Embryonic facial prominence (tissue), 1 donor: ENCODE measurements at regions not wholly inside any gene's neighbourhood (a gene's known extent, or its start where the extent isn't known, plus 50 kb on each side); places are given as distances from the start of the nearest gene placed in this dataset.

Experiments
- DNase-seq: peaks from one replicate; pipeline ENCODE4 v3.0.0-alpha.2; 2016; ENCODE audit errors: extremely low spot score

DNA sequence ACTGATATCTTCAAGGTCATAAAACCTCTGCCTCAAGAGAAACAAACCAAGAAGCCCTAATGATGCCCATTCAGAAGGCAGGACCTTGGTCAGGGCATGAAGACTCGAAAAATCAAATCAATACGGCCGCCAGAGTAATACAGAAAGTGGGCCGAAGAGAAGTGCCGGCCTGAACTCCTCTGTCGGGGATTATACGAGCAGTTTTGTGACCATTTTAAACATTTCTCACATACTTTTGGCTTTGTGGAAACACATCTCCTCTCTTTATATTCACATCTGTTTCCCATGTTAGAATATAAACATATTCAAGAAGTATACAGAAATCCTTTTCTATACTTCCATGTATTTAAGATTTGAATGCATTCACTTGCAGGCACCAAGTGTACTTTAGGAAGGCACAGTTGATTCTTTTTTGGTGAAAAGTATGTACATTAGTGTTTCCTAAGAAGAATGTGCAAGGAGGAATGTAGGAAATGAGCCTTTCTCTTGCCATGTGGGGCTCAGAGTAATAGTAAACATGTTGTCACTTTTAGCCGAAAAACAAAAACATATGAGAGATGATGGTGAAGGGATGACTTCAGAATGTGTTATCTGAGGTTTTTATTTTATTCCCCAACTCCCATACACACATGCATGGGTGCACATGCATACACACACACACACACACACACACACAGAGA lies 707.9 kb upstream of the ID2 start:
- DNase-seq, result peak; percentile 13

DNA sequence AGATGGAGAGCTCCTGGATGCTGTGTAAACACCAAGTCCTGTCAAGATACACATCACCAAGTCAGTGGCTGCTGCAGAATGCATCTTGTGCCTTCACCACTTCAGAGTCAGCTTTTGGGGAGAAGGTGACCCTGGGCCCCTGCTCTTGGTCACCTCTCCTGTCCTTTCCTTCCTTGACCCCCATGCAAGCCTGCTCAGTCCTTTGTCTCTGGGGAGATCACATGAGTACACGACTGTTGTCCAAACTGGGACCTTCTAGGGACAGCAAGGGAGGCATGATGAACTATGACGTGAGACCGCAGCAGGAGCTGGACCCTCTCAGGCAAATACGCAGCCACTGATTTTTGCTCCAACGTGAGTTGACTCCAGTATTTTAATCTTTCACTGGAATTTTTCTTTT lies 706.9 kb upstream of the ID2 start:
- DNase-seq, result no peak

DNA sequence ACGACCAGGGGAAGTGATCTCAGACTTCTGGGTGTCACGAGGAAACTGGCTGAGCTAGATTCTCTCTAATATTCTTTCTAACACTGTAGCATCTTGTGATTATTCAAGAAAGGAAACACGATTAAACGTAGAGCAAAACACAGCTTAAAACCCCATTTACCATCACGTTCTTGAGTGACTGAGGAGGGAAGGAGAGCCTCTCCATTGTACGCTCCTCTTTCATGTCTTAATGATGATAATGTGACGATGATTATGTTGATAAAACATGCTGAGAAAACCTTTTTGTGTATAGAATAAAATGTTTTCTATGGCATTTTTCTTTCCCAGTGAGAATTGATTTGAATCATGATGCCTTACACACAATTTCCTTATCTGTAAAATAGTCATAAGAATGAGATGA lies 705.6 kb upstream of the ID2 start:
- no peak for DNase-seq

DNA sequence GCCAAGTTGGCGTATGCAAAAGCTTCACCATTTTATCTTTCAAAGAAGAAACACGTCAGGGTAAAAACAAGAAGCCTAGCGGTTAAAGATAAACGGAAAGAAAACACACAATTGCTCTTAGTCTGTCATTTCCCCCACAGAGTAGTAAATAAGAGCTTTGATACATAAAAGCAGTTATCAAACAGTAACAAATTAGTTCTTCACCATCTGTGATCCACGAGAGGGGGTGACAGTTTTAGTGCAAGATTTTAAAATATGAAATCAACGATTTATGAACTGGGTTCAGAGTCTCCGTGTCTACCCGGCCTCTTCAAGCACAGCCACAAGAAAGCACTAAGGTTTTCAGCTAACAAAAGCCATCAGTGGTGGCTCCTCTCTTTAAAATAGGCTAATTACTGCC lies 703.9 kb upstream of the ID2 start:
- DNase-seq, result no peak

DNA sequence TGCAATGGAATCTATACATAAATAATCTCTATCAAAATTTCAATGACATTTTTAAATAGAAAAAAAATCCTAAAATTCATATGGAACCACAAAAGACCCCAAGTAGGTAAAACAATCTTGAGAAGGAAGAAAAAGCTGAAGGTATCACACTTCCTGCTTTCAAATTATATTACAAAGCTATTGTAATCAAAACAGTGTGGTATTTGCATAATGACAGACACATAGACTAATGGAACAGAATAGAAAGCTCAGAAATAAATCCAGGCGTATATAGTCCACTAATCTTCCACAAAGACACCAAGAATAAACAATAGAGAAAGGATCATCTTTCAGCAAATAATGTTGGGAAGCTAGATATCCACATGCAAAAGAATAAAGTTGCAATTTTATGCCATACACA lies 699.8 kb upstream of the ID2 start:
- DNase-seq, result no peak

DNA sequence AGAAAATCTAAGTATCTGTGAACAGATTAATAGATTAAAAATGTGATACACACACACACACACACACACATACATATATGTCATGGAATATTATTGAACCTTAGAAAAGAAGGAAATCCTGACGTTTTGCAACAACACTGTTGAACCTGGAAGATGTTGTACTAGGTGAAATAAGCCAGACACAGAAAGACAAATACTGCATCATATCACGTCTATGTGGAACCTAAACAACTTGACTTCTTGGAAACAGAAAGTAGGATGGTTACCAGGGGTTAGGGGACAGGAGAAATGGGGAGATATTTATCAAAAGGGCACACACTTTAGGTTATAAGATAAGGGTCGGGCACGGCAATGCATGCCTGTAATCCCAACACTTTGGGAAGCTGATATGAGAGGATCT lies 698.4 kb upstream of the ID2 start:
- no peak for DNase-seq

DNA sequence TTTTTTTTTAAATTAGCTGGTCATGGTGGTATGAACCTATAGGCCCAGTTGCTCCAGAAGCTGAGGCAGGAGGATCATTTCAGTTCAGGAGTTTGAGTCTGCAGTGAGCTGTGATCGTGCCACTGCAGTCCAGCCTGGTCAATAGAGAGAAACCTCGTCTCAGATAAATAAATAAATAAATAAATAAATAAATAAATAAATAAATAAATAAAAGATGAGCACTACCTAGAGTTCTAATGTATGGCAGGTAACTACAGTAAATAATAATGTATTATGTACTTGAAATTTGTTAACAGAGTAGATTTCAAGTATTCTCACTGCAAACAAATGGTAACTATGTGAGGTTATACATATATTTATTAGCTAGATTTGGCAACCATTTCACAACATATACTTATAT lies 697.9 kb upstream of the ID2 start:
- no peak for DNase-seq

DNA sequence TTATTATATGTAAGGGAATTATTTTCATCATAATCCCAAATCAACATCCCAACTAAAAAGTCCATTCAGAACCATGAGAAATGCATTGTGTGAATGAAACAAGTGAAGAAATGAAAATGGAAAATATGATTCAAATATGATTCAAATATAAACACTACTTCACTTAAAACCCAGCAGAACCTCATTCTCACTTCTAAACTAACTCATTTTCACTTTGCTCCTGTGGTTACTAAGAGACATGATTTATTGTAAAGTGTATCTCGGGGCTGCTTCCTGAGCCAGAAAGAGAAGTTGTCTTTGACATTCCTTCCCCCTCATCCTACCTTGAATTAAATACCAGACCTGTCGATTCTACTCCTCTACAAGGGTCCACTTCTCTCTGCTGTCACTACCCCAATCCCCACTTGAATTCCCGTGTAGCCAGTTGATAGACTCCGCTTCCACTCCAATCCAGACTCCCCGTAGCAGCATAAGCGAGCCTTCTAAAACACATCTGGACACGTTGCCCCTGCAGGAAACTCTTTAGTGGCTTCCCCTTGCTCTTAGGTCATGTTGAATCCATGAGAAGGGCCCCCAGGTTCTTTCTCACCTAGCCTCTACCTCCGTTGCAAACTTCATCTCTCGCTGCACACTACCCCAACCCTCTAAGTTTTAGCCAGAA lies 697.0 kb upstream of the ID2 start:
- no peak for DNase-seq

DNA sequence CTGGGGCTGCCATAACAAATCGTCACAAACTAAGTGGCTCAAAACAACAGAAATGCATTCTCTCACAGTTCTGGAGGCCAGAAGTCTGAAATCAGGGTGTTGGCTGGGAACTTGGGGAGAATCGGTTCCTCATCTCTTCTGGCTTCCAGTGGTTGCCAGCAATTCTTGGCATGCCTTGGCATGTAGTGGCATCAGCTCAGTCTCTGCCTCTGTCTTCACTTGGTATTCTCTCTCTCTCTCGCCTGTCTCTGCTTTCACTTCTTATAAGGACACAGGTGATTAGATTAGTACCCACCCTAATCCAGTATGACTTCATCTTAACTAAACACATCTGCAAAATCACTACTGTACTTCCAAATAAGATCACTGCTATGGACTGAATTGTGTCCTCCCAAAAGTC lies 695.4 kb upstream of the ID2 start:
- DNase-seq, result no peak

DNA sequence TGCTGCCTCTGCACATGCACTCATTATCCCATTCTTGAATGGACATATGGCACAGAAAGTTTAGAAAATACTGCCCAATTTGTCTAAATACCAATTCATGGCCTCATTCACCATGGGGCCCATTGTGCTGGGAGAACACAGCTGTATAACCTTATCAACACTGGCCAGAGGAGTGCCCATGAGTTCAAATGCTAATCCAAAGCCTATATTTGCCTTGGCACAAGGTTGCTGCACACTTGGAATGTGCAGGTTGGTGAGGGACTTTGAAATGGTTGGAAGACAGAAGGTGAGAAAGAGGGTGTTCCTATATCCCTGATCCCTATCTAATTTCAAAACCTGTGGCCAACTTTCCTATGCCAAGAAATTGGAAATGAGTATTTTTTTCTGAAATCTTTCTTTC lies 693.9 kb upstream of the ID2 start:
- DNase-seq, result no peak

DNA sequence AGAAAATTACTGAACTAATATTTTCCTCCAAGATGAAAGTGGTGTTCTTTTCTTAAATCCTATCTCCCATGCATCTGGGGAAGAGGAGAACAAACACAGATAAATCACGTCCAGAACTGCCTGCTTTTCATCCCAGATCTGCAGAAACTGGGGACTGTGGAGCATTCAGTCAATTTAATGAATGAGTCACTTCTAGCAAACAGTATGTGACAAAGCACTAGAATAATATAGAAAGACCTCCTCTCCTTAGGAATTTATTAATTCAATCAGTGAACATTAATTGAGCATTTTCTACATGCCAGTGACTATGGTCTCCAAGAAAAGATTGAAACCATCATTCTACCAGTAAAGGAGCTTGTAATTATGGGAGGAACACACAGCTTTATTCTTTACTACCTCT lies 693.4 kb upstream of the ID2 start:
- no peak for DNase-seq

DNA sequence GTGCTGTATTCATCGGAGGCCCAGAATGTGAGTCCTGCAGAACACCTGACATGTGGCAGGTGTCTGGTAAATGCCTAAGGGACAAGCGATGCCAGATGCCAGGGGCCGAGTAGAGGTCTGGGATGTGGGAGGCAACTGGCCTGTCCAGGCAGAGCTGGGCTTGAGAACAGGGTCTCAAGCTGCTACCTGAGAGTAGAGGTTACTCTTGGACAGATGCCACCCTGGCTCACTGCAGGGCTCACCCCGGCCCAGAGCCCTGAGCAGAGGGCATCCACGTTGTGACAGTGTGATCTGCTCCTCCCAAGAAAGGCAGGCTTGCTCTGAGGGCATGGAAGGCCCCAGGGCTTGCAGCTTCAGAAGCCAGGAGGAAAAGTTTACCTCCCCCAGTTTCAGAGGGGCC lies 692.0 kb upstream of the ID2 start:
- DNase-seq, result no peak

DNA sequence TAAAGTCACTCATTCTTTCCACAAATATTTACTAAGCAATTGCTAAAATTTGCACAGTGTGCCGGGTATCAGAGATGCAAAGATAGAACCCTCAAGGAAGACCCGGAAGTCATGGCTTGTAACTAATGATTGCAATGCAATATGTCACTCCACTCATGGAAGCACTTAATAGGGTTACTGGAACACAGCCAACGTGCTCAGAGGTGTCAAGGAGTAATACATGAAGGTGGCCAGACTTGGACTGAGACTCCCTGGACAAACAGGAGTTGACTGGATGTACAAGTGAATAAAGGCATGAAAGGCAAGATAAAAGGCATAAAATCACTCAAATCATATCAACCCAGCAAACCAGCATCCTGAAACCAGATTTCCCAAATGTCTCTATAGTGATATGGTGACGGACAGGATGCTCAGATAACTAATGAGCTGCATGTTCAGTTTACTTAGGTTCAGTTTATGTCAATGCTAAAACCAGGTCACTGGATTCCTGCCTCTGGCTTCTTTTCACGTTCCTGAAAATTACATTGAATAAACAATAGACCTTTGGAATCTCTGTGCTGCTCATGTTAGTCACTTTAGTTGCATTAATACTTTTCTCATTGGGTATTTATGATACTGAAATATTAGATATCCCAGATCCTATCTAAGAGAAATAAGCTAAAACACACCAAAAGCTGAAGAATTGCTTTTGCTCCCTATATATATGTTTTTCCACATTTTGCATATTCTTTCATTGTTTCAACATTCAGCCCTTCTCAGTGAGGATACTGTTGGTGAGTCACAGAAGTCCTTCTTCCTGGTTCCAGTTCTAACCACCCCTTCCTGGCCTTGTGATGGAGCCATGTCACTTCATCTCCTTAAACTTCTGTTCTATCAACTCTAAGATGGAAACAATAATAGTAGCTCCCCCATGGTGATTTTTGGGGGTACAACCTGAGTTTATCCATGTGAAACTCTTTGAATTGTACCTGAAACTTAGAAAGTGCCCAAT lies 688.9 kb upstream of the ID2 start:
- no peak for DNase-seq

DNA sequence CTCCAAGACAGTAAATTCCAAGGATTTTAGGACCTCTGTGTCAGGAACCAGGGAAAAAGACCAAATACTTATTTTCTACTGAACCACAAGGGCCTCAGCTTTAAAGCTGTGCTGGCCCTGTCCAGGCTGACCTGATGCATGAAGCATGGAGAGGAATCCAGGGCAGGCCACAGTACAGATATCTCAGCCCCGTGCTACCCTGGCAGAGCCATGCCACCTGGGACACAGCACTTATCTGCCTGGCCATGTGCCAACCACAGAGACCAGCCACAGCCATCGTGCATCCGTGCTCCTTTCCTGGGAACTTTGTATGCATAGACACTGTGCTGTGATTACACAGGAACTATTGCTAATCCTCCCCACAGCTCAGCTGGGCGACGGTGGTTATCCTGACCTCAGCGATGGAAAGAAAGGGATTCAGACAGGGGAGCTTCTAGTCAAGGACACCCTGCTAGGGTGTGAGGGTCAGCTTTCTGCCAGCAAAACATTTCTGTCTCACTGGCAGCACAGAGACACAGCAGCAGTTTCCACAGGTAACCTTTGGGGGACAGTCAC lies 687.4 kb upstream of the ID2 start:
- no peak for DNase-seq

DNA sequence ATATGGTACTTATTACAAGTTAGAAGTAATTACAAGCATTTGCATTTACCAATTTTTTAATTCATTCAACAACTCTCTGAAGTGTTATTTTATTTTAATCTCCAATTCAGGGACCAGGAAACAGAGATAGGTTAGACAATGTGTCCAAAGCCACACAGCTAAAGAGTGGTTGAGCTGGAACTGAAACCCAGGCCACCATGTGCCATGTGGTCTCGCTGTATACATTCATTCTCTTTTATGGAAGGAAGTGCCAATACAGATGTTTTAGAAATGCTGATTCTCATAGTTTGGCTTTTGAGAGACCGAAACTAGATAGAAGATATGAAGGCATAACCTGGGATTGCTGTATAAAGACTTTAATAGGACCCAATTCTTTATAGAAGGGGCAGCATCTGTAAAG lies 684.6 kb upstream of the ID2 start:
- DNase-seq, result no peak

DNA sequence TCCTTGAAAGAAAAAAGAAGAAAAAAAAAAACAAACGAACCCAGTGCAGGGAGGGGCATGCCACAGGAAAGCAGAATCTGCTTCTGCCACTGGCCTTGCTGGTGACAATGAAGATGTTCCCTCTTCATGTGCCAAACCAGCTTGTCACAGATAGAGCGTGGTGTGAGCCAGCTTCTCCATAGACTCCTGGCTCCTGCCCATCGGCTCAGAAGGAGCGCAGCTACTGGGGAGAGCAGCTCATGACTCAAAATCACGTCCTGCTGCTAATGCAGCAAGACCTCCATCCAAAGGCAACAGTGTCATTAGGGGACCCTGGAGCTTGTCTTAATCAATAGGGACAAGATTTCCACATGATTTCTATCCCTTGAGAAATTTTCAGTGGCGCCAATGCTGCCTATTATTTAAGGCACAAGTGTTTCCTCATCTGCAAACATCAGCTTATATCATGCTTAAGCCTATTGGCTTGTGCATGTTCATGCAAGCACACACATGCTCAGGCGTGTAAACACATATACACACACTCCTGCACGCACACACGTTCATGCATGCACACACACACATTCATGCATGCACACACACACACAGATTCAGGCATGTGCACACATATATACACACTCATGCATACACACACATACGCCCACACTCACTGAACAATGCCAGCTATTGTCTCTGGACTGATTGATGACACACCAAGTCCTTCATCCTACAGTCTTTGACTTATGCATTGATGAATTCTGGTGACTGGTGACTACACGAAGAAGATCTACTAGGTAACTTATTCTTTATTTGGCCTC lies 682.0 kb upstream of the ID2 start:
- no peak for DNase-seq

DNA sequence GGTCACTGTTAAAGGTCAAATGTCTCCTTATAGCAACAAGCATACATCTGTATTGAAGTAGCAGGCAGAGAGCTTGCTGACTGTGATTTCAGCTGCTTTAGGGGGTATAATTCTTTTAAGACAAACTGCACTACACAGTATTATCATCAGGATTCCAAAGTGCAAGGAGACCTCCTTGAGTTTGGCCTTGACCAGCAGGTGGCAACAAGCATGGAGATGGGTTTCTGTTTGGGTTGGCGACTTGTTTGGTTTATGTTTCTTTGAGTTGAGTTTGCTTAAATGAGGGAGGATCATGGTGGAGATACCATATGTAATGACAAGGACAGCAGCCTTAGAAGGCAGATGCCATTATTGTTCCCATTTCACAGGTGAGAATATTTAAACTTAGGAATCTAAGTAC lies 681.0 kb upstream of the ID2 start:
- DNase-seq, result no peak

DNA sequence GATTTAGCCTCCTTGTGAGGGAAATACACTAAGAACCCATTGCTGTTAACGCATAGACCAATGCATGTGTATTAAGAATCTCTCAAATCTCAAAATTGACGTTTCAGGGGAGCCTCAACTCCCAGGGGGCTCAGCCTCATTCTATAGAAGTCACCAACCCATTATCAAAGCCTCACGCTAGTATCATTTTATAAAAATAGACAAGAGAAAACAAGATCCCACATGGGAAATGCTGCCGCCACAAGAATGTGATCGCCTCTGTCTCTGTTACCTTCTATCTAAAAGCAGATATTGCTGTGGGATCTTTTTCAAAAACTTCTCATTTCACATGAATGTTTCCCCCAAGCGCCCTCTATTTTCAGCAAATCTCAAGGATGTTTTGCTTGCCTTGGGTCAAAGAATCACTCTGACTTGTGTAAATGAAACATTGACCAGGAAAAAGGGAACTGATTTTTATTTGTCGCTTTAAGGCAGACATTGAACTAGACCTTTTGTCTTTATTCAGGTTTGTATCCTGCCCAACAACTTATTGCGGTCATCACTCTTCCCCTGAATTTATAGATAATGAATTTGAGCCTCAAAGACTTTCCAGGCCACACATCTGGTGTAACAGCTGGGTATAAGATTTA lies 679.0 kb upstream of the ID2 start:
- DNase-seq, result no peak

DNA sequence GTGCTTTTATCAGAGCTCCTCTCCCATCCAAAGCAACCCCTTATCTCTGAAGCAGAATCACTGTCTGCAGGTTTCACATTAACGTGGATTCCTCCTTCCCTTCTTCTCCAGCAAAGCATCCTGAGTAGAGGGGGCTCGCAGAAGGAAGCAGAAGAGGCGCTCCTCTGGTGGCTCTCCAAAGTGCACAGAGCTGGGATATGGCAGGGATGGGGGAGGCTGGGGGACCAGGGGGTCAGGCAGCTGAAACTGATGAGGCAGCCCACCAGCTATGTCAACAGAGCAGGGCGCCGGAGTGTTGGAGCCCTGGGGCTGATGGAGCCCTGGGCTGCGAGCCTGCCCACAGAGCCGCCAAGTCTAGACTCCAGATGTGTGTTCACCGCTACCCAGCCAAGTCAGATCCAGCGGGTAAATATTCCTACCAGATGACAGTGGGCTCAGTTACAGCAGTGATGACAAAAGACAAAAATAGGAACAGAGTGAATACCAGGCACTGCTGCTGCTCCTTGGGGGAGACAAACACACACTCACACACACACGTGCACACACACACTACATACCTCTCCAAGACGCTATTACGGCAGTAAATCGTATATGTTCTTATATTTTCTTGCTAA lies 678.3 kb upstream of the ID2 start:
- peak; percentile 87 for DNase-seq

DNA sequence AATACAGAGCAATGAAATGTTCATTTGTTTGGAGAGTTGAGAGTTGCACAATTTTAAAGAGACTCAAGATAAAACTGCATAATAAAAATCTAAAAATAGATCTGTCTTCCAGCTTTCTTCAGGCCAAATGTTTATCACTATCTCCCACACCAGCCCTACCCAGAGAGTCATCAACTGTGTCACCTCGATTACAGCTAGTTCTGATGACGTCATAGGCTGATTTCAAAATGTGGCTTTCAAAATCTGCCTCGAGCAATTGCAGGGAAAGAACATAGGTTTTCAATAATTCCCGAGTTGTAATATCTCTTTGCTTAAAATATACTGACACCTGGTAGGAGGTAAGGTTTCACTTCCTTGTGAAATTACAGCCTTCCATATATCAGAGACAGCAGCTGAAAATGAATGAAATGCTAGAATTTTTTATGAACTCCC lies 677.6 kb upstream of the ID2 start:
- DNase-seq, result peak; percentile 52

DNA sequence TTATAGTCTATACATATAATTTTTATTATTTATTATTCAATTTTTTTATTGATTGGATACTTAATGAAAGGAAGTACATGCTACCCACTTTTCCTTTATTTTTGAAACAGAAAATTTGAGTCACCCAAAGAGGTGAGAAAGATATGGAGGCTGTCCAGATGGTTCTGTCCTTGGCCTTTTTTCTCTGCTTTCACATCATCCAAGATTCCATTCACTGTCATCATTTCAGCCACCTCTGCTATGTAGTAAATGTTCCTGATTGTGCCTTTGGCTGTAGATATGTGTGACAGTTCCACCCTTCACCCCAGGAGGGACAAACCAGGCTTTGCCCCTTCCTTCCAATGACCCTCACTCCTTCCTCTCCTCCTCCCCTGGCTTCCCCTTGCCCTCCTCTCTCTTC lies 675.7 kb upstream of the ID2 start:
- DNase-seq, result no peak
